CD4-positive, alpha-beta T cell treated with Interleukin-21 for 1 hour (primary cell): ENCODE measurements at regions not wholly inside any gene's neighbourhood (a gene's known extent, or its start where the extent isn't known, plus 50 kb on each side); places are given as distances from the start of the nearest gene placed in this dataset.
"Not testable (repeated sequence)": the region's sequence is repeated elsewhere in the genome, so short reads cannot be mapped to it uniquely, and the experiment has no call there.

Source experiments
- DNase-seq: peaks from one replicate; pipeline ENCODE4 v3.0.0-alpha.2; 2020

DNA sequence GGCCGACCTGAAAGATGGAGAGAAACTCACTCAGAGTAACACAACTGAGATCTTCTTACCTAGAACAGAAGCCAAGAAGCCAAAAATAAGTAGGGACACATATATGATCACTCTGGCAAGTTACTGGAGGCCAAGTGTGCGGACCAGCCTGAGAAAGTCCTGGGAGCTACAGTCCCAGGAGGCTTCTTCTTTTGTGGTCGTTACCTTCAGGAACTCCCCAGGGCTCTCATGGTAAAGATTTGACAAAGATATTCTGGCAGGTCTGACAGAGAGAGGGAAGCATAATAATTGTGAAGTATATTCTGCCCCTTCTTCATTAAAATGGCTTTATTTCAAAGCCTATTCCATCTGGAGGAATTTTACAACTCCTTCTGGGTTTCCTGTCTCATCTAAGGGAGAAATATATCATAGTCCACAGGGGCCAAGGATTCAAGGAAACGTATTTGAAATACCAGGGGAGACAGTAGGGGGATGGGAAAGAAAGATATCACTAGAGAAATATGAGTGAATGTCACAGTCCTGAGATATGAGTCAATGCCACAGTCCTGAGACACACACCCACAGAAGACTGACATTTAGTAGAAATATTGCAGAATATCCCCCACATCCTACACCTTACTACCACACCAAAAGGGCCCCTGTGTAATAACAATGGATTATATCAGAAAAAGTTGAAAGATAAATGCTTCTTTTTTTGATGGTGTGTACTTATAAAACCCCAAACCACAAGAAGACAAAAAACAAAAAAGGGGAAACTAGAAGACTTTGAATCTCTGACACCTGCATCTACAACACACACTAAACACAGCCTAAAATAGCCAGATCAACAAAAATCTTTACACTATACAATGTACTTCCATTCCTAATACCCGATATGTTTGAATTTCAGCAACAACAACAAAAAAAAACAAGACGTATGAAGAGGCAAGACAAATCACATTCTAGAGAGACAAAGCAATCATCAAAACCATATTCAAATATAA lies 594.2 kb upstream of the NRG3 start:
- DNase-seq = no peak

DNA sequence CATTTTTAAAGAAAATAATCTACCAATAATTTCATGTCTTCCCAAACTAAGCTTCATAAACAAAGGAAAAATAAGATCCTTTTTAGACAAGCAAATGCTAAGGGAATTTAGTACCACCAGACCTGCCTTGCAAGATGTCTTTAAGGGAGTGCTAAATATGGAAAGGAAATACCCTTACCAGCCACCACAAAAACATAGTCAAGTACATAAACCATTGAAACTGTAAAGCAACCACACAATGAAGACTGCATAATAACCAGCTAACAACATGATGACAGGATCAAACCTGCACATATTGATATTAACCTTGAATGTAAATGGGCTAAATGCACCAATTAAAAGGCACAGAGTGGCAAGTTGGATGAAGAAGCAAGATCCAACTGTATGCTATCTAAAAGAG lies 586.5 kb upstream of the NRG3 start:
- DNase-seq = no peak

DNA sequence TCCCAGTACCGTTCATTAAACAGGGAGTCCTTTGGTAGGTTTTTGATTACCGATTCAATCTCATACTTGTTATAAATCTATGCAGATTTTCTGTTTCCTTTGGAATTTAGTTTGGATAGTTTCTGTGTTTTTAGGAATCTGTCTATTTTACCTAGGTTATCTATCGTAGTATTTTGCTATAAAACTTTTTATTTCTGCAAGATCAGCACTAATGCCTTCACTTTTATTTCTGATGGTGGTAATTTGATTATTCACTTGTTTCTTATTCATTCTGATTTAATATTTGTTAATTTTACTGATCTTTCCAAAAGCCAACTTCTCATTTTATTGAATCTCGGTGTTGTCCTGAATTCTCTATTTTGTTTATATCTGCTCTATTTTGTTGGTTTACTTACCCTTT lies 577.7 kb upstream of the NRG3 start:
- no peak for DNase-seq

DNA sequence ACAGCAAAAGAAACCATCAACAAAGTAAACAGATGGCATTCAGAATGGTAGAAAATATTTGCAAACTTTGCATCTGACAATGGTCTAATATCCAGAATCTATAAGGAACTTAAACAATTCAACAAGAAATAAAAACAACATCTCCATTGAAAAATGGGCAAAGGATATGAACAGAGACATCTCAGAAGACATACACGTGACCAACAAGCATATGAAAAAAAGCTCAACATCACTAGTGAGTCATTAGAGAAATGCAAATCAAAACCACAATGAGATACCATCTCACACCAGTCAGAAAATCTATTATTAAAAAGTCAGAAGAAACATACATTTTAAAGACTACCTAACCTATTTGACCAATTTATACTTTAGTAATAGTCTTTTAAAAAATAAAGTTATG lies 571.3 kb upstream of the NRG3 start:
- DNase-seq = no peak

DNA sequence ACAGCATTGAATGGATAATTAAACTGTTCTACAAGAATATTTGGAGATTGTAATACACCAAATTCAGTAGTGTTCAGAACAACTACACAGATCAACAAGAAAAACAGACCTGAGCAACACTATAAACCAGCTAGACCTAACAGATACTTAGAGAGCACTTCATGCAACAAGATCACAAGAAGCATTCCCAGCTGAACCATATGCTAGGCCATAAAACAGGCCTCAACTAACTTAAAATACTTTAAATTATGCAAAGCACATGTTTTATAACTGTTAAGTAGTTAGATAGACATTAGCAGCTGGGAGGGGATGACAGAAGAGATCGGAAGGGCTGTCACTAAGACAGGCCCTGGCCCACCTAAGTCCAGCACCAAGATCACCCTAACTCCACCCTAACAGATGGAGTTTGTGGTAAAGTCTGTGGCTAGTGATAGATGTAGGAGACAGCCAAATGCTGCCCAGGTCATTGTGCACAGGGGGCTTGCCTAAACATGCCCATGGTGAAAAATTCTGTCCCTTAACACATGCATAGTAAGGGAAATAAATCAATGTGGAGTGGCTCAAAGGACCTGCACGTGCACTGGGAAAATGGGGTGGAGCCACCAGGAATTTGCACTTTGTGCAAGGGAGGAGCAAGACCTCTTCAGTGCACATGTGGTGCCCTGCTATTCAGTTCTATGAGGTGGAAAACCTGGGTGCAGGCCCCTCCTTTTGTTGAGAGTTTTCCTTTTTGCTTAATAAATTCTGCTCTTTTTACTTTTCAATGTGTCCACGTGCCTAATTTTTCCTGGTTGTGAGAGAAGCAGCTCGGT lies 567.8 kb upstream of the NRG3 start:
- no peak for DNase-seq

DNA sequence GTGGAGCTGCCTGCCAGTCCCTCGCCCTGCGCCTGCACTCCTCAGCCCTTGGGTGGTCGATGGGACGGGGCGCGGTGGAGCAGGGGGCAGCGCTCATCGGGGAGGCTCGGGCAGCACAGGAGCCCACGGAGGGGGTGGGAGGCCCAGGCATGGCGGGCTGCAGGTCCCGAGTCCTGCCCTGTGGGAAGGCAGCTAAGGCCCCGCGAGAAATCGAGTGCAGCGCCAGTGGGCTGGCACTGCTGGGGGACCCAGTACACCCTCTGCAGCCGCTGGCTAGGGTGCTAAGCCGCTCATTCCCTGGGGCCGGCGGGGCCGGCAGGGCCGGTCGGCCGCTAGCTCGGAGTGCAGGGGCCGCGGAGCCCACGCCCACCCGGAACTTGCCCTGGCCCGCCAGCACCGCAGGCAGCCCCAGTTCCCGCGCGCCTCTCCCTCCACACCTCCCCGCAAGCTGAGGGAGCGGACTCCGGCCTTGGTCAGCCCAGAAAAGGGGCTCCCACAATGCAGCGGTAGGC lies 565.9 kb upstream of the NRG3 start:
- DNase-seq = no peak

DNA sequence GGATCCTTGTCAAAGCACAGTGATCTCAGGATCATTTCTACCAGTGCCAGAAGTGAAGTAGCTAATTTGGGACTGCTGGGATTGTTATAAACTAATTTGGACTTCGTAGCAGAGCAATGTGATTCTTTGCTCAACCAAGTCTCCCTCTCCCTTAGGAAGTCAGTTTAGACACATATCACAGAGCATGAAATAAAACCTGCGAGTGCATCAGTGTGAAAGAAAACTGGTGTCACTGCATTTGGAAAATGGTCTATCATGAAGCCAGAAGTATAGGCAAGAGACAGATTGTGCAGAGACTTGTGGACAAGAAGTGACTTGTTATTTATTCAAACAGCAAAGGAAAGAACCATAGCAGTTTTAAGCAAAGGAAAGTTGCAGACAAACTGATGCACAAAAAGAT lies 560.5 kb upstream of the NRG3 start:
- DNase-seq = no peak

DNA sequence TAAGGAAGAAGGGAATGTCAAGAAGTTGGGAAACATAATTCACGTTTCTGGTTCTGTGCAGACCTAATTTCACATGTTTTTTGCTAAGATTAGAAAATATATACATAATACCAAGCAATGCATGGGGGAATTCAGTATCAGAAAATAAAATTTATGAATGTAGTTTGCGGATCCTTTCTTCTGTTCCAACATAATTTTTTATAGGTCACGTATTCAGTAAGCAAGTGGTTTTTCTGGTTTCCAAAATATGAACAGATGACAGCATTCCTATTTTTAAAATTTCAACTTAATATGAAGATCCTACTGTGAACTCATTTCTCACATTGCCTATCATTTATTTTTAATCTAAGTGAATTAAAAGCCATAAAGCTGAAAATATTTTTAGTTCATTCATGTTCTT lies 560.0 kb upstream of the NRG3 start:
- DNase-seq = no peak

DNA sequence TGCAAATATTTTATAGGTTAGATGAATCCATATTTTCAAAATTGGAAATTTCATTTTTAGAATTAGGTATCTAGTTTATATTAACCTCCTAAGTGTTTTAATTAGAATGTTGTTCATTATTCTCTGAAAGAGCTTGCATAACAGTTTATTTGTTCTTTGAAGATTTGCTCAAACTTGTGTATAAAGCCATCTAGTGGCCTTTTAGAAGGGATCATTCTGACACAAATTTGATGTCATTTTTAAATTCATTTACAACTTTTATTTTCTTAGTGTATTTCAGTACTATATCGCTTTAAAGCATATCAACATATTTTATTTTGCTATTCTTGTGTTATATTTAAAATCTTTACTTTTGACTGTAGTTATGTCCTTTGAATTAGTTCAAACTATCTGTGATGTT lies 527.0 kb upstream of the NRG3 start:
- no peak for DNase-seq

DNA sequence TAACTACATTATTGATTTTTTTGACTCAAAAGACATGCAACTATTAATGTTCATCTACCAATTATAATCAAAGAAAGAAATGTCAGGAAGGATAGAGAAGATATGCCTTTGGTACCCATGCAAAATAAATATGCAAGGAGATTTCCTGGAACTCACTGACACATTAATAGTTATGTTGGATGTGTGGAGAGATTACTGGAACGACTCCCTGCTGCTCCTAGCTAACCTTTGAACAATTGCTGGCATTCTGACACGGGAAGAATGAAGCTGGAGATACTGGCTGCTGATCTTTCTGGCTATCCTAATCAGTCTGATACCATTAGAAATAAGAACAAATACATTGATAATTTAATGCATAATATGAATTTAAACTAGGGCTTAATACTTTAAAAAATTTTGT lies 507.9 kb upstream of the NRG3 start:
- no peak for DNase-seq

DNA sequence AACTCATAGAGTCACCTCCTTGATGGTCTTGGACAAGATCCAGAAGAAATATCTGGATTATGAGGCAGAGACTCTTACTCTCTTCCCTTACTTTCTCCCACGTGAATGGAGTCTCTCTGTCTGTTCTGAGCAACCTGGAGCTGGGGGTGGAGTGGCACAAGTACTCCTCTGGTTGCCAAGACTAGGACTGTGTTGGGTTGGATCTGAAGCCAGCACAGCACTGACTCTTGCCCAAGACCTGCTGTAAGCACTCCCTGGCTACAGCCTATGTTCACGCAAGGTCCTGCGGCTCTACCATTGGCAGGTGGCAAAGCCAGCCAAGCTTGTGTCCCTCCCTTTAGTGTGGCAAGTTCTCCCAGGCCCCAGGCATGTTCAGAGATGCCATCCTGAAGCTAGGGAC lies 488.2 kb upstream of the NRG3 start:
- no peak for DNase-seq

DNA sequence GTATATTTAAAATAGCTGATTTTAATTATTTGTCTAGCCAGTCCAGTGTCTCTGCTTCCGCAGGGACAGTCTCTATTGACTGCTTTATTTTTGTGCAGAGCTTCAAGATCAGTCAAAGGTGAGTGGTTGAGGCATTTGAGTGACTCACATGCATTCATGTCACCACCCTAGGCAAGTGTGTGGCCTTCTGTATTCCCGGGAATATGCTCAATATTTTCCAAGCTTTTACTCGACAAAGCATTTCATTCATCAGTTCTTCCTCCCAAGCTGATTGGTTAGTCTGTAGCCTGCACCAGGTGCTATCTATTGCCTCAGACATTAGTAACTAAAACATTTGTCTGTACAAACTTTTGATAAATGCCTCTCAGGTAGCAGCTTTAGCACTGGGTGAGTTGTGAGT lies 471.5 kb upstream of the NRG3 start:
- no peak for DNase-seq

DNA sequence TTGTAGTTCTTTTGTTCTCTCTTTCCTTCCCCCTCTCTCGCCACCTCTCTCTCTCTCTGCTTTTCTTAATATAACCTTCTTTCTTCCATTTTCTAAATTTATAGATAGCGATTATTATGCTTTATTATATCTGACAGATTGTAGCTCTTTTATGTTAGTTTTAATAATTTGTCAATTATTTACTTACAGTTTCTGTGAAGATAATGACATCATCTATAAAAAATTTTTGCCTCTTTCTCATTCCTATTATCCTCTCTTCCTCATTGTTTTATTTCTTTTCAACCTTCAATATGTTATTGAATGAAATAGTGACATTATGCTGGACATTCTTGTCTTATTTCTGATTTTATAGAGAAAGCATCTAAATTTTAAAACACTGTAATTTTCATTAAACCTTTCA lies 469.6 kb upstream of the NRG3 start:
- no peak for DNase-seq

DNA sequence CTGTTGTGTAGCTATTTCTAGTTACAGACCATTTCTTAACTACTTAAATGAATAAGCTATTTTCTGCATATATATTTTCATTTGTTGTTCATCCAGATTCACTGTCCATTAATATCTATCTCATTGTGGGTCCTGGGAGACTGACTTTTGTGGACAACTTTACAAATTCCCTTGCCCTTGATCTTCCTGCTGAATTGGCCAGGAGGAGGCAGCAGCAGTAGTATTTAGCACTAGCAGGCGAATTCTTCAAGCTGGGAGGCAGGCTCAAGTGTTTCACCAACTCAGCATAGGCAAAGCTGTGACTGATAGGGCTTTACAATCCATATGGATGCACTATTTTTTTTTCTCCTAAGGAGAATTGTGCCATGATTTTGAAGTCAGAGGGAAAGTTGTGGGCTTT lies 461.0 kb upstream of the NRG3 start:
- no peak for DNase-seq

DNA sequence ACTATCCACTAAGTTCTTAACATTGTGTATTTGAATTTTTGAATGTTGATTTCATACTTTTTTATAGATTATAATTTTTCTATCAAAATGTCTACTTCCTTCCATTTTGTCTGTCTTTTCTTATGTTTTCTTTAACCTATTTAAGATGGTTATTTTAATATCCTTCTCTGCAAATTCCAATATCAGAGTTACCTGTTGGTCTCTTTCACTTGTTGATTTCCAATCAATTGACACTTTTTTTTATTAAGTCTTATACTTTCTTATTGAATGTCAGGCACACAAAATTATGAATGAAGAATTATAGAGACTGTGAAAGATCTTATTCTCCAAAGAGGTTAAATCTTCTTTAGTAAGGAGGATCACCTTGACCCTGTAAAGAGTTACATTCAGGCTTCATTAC lies 448.3 kb upstream of the NRG3 start:
- no peak for DNase-seq

DNA sequence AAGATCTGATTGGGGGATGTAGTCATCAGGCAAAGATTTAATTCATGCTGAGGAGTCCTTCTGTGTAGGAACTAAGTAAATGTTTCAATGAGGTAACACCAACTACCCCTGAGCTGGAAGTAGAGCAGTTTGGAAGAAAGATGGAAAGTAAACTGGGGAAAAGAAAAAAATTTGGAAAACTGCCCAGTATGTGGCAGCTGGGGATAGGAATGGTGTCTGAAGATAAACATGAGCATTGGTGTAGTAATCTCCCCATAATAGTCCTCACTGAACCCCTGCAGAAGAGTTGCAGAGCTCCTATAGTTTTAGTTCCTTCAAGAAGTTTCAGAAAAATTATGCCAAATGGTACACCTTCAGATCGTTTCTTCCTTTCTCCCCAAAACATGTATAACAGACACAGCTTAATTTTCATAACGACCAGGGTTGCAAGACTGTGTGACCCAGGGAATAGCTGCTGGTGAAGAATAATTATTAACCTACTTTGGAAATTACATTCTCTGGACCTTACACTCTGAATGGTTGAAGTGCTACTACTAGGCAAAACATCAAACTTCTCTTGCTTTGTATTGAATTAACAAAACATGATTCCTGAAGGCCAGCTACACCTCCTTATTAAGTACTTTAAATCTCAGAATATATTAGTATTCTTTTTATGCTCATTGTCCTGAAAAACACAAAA lies 446.4 kb upstream of the NRG3 start:
- no peak for DNase-seq

DNA sequence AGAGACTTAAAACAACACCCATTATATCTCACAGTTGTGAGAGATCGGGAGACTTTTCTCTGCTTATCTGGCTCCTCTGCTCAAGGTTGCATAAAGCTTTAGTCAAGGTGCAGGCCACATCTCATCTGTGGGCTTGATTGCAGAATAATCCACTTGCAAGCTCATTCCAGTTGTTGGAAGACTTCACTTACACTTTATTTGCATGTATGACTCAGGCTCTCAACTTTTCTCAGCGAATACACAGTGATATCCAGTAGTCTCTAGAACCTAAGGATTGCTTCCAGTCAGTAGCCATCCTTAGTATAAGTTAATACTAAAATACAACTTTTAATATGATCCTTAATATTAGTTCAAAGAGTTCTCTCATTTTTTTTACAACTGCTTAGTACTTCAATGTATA lies 435.5 kb upstream of the NRG3 start:
- DNase-seq = no peak

DNA sequence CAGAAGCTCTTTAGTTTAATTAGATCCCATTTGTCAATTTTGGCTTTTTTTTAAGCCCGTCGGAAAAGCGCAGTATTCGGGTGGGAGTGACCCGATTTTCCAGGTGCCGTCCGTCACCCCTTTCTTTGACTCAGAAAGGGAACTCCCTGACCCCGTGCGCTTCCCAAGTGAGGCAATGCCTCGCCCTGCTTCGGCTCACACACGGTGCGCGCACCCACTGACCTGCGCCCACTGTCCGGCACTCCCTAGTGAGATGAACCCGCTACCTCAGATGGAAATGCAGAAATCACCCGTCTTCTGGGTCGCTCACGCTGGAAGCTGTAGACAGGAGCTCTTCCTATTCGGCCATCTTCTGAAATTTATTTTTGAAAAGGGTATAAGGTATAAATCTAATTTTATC lies 433.4 kb upstream of the NRG3 start:
- DNase-seq = not testable (repeated sequence)

DNA sequence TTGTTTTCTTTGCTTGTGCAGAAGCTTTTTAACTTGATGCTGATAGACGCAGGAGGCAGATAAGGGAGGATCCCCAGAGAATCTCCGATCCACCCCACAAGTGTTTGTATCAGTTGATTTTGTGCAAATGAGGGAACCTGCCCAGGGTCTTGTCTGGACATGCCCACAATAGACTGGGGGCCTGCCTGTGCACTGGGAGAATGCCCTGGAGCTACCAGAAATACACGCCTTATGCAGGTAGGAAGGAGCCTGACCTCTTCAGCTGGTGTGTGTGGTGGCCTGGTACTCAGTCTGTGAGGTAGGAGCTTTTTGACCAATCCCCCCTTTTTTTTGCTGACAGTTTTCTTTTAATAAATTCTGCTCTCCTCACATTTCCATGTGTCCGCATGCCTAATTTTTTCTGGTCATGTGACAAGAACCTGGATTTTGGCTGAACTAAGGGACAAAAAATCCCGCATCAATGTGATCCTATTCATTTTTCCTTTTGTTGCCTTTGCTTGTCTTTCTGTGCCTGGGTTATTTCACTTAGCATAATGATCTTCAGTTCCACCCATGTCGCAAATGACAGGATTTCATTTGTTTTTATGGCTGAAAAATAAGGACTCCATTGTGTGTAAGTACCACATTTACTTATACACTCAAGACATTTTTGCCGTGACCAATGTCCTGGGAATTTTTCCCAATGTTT lies 430.6 kb upstream of the NRG3 start:
- no peak for DNase-seq

DNA sequence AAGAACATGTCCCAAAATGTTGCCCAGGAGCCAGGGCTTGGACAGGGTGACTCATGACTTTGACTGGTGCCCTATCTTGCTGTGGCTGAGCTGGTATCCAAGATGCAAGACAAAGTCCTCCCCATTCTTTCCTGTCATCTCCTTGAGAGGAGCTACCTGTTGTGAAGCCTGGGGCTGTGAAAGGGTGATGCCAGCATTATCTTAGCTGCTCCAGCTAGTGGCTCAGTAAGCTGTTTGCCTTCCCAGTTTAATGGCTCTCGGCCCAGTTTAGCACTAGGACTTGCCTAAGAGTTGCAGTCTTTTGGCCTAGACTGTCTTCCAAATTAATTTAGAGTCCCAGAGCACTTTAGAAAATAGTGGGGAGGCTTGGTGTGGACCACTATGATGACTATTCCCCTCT lies 424.3 kb upstream of the NRG3 start:
- no peak for DNase-seq

DNA sequence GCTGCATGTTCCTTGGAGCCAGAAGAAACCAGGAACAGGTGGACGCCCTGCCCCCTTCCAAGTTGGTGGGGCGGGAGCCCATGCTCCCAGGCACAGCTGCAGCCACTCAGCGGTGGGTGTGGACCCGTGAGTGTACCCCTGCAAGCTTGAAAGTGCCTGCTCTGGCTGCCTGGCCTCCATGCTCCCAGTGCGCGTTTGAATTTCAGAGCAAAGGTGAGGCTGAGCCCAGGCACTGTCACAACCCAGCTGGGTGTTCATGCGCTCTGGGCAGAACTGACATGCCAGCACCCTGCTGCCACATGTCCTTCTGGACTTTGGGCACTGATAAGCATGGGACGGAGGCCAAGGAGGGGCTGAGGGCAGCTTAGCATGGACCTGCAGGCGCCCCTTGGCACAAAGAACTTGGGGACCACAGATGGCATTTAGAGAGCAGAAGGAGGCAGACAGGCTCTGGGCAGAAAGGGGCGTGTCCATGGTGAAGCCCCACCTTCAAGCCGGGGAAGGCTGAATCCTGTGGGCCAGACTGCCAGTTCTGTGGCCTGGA lies 402.0 kb upstream of the NRG3 start:
- no peak for DNase-seq

DNA sequence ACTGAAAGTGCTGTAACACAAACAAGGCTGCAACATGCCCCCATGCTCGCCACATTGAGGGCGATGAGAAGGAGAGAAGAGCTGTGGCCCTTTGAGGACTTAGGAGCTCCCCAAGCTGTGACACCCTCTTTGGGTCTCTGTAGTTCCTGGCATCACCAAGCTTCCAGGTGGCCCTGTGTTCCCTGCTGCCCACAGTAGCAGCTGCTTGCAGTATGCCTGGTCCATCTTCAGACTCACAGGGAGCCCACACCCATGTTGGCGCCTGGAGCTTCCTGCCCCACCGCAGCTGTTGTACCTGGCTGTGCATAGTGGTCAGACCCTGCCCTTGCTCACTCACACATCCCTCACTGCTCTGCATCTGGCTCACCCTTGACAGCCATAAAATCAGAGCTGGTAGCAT lies 401.2 kb upstream of the NRG3 start:
- no peak for DNase-seq

DNA sequence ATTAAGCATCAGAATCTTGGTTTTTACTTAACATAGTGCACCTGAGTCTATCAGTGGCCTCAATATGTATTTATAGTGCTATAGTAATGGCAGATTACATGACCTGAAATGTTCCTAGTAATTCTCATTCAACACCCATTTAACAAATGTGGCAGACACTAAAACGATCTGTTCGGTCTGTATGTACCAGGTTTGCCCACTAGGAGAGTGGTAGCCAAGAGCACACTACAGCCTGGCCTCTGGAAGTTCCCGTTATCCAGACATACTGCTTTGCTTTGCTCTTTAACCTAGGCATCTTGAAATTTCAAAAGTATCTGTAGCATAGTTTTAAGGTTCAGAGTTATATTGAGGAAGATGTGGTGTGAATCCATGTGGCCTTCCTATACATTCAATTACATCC lies 395.7 kb upstream of the NRG3 start:
- no peak for DNase-seq
